ENCODE measurements at regions not wholly inside any gene's neighbourhood (a gene's known extent, or its start where the extent isn't known, plus 50 kb on each side); places are given as distances from the start of the nearest gene placed in this dataset.
A peak's percentile ranks its signal among the peaks of the same experiment; 100 is the strongest.

DNA sequence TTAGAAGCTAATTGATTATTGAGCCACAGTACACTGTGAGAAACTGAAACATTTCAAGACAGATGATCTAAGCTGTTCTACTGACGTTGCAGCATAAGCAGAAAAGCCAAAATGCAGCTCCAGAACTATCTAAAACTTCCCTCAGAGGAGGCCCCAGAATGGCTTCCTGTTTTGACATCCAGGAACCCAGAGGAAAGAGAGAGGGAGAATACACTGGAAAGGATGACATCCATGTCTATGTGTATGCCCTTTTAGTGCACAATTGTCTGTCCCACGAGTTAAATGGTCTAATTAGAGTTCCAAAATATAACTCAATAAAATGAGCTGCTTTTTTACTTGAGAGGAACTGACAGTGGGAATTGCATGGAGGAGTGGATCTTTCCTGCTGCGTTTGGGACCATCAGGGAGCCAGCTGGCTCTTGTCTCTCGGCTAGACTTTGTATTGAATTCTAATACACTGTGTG, 688.1 kb downstream of the ZNF385D start:
- TF ChIP-seq, protein P1, sequence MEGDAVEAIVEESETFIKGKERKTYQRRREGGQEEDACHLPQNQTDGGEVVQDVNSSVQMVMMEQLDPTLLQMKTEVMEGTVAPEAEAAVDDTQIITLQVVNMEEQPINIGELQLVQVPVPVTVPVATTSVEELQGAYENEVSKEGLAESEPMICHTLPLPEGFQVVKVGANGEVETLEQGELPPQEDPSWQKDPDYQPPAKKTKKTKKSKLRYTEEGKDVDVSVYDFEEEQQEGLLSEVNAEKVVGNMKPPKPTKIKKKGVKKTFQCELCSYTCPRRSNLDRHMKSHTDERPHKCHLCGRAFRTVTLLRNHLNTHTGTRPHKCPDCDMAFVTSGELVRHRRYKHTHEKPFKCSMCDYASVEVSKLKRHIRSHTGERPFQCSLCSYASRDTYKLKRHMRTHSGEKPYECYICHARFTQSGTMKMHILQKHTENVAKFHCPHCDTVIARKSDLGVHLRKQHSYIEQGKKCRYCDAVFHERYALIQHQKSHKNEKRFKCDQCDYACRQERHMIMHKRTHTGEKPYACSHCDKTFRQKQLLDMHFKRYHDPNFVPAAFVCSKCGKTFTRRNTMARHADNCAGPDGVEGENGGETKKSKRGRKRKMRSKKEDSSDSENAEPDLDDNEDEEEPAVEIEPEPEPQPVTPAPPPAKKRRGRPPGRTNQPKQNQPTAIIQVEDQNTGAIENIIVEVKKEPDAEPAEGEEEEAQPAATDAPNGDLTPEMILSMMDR (conservative IDR thresholded peaks at IDR 0.05; ENCODE audit: low read length) = no peak
- H3K4me3 ChIP-seq (ENCODE audit: low read length) = no peak overlapping the region
- DNase-seq (ENCODE audit: low read depth) = peak; percentile 55

DNA sequence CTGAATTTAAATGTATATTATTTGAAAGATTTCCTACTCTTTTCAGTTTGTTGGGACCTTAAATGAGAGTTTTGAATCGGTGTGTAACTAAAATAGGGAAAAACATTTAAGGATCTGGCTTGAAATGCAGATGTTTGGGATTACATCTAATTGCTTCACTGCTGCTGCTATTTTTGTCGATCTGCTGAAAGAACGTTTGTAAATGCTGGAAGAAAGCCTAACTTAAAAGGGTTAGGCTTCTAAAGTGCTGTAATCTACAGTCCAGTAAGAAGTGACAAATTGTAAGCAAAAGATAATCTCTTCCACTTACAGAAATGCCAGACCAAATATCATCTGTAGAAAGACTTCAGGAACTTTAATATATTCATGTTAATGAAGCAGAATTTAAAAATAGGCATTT, 691.6 kb downstream of the ZNF385D start:
- peak; percentile 70 for DNase-seq (ENCODE audit: low read depth)
- no peak overlapping the region for H3K4me3 ChIP-seq (ENCODE audit: low read length)
- TF ChIP-seq, protein P1 (conservative IDR thresholded peaks at IDR 0.05; ENCODE audit: low read length) = no peak

DNA sequence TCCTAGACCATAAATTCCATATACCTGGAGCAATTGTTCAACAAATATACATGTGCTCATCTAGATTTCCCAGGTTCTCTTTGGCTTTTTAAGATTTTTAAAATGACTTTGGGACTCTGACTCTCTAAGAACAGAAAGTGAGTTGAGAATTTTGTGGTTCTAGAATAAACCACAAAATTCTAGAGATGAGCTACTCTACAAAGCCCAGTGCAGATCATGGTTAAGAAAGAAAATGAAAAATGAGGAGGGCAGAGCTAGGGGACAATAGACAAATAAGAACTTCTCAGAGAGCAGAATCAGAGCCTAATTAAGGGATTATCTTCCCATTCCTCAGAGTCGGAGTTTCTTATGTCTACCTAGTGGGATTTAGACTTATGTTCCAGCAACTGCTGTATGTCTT, 694.7 kb downstream of the ZNF385D start:
- DNase-seq (ENCODE audit: low read depth) = no peak
- TF ChIP-seq, protein P1 (conservative IDR thresholded peaks at IDR 0.05; ENCODE audit: low read length) = no peak
- H3K4me3 ChIP-seq (ENCODE audit: low read length) = no peak overlapping the region

DNA sequence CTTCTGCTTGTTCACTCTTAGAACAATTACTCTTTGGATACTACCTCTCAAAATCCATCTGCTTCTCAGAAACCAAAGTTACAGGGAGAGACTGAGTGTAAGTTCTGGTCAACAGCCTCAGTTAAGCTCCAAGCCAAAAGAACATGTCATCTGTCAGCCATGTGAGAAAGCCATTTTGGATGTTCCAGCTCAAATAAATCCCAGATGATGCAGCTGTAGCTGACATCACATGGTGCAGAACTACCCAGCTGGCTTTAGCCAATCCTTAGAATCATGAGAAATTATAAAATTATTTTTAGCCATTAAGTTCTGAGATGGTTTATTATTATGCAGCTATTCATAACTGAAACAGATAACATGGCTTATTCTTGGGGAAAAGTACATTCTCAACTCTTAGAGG, 696.0 kb downstream of the ZNF385D start:
- DNase-seq (ENCODE audit: low read depth) = peak; percentile 57
- TF ChIP-seq, protein P1 (conservative IDR thresholded peaks at IDR 0.05; ENCODE audit: low read length) = no peak
- H3K4me3 ChIP-seq (ENCODE audit: low read length) = no peak overlapping the region

DNA sequence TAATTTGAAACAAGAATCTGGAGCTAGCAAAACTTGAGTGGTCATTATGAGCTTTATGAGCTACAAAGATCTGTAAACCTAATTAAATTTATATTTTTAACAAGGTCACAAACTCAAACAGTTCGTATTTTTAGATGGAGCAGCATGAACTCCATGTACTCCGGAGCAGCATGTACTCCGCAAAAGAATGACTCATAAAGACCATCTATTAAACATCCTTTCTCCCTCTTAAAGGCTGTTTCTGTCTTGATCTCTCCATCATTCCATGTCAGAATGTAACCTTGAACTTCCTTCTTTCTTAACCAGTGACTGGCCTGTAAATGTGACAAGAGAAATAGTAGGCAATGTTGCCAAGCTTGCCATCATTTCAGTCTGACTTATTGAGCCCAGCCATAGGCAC, 696.9 kb downstream of the ZNF385D start:
- TF ChIP-seq, protein P1 (conservative IDR thresholded peaks at IDR 0.05; ENCODE audit: low read length) = no peak
- H3K4me3 ChIP-seq (ENCODE audit: low read length) = no peak overlapping the region
- DNase-seq (ENCODE audit: low read depth) = no peak

DNA sequence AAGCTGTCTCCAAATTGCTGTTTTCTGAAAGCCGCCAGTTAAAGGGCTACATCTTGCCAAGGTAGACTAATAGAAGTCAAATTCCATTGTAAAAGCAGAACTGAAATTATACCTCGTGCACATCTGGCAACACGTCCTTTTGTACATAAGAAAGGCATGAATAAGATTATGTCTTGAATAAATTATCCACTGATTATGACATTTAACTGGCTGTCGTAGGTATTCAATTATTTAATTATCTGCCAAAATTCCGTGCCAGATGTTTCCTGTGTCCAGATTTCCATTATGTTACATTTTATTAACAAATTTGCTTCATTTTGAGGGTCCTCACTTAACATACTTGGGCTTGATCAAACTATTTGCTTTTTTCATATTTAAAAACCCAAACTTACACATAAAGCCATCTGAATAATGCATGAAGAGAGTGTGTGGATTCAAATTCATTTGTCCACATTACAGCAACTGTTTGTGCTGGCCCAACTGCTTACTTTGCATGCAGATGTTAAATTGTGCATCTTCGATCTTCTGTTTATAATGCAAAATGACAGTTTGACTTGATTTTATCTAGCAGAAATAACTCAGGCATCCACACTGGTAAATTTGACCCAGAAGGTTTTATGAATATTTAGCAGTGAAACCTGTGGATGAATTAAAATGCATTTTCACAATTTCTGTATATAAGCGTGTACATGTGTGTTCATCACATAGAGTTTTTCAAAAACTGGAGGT, 701.5 kb downstream of the ZNF385D start:
- H3K4me3 ChIP-seq (ENCODE audit: low read length) = no peak overlapping the region
- no peak for DNase-seq (ENCODE audit: low read depth)
- TF ChIP-seq, protein P1 (conservative IDR thresholded peaks at IDR 0.05; ENCODE audit: low read length) = no peak

DNA sequence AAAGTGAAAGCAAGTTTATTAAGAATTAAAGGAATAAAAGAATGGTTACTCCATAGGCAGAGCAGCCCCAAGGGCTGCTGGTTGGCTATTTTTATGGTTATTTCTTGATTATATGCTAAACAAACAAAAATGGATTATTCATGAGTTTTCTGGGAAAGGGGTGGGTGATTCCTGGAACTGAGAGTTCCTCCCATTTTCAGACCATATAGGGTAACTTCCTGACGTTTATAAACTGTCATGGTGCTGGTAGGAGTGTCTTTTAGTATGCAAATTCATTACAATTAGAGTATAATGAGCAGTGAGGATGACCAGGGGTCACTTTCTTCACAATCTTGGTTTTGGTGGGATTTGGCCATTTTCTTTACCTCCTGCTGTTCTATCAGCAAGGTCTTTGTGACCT, 707.9 kb downstream of the ZNF385D start:
- DNase-seq (ENCODE audit: low read depth) = no peak
- no peak overlapping the region for H3K4me3 ChIP-seq (ENCODE audit: low read length)
- TF ChIP-seq, protein P1 (conservative IDR thresholded peaks at IDR 0.05; ENCODE audit: low read length) = no peak

Data from AG10803 (cell line).